Prostate gland (tissue), 2 donors: ENCODE measurements at regions not wholly inside any gene's neighbourhood (a gene's known extent, or its start where the extent isn't known, plus 50 kb on each side); places are given as distances from the start of the nearest gene placed in this dataset.

Experiments used
- DNase-seq: peaks from one replicate; pipeline ENCODE4 v3.0.0-alpha.2; 2019; ENCODE audit warnings: low spot score
- H3K27ac ChIP-seq, 2 donors: fragments of 200-600 bp; sonication (generic); 2 replicates each; pipeline ENCODE4 v1.5.1; 2017 to 2019
- H3K27me3 ChIP-seq: fragments of 200-600 bp; sonication (generic); replicated peaks from 2 replicates; pipeline ENCODE4 v1.5.1; 2019; ENCODE audit not compliant: insufficient read depth
- H3K36me3 ChIP-seq, 2 donors: fragments of 200-600 bp; sonication (generic); 1 replicate in 1 of 2; 2 replicates in 1 of 2; pipeline versions ENCODE4 v1.5.1 to v1.8.1; 2017 to 2019
- H3K4me1 ChIP-seq: fragments of 200-600 bp; sonication (generic); replicated peaks from 2 replicates; pipeline ENCODE4 v1.5.1; 2019
- H3K4me3 ChIP-seq, 2 donors: fragments of 200-600 bp; sonication (generic); 2 replicates each; pipeline ENCODE4 v1.5.1; 2017 to 2019
- H3K9me3 ChIP-seq: fragments of 200-600 bp; sonication (generic); 2 replicates; pipeline ENCODE4 v1.5.1; 2017
- POLR2A ChIP-seq: fragments of 450-650 bp; IDR thresholded peaks from one replicate; pipeline ENCODE4 v1.6.1; 2016; ENCODE audit warnings: antibody characterized with exemption, mild to moderate bottlenecking
- POLR2AphosphoS5 ChIP-seq: sonication (generic); formaldehyde crosslinking; IDR thresholded peaks from one replicate; pipeline ENCODE4 v1.6.1; 2017; ENCODE audit warnings: antibody characterized with exemption
- WGBS: methylation state at CpG from one replicate; pipeline ENCODE4 v1.1.5; 2018; 5-methylcytosine and 5-hydroxymethylcytosine counted together
- intact Hi-C: fragments of 100-400 bp; cut with DNase I; formaldehyde crosslinking; loops from one replicate; pipeline ENCODE4 v1.14.2; 2022
- TF ChIP-seq, protein P1 (sequence below), 4 experiments: fragments of 200-600 bp in 2 of 4; fragments of 450-650 bp in 2 of 4; sonication (generic) in 2 of 4; IDR thresholded peaks; 1 replicate in 3 of 4; 2 replicates in 1 of 4; pipeline ENCODE4 v1.5.1; 2016 to 2019; ENCODE audit warnings: antibody characterized with exemption in 4 of 4, mild to moderate bottlenecking in 2 of 4, moderate library complexity in 2 of 4

DNA sequence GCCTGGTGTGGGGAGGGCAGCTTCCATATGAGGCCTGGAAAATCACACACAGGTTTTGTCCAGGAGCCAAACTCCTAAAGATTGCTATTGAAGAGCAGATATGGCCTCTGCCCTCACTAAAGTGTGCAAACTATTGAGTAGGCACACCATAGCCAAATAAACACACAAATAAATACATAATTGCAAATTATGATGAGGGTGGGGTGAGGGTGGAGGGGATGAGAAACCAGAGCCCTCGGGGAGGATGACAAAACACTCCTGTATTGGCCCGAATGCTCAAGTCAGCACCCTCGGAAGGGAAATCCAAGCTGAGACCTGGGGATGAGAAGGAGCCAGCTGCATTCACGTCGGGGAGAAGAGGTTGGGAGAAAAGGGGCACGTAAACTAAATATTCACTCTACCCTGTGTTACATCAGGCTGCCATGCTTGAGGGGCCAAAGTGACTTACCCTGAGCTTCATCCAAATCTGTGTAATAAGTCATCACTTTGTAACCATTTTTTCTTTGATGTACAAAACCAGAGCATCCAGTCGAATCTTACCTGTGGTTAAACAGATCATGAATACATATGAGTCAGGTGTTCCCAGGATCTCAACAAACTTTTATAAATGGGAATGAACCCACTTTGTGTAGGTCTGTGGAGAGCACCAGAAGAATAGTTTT is 73.9 kb upstream of the PCSK1 start:
- intact Hi-C loops: no loop called here
- WGBS: 71% methylated on average over 7 of the region's 7 CpGs
- TF ChIP-seq, protein P1, sequence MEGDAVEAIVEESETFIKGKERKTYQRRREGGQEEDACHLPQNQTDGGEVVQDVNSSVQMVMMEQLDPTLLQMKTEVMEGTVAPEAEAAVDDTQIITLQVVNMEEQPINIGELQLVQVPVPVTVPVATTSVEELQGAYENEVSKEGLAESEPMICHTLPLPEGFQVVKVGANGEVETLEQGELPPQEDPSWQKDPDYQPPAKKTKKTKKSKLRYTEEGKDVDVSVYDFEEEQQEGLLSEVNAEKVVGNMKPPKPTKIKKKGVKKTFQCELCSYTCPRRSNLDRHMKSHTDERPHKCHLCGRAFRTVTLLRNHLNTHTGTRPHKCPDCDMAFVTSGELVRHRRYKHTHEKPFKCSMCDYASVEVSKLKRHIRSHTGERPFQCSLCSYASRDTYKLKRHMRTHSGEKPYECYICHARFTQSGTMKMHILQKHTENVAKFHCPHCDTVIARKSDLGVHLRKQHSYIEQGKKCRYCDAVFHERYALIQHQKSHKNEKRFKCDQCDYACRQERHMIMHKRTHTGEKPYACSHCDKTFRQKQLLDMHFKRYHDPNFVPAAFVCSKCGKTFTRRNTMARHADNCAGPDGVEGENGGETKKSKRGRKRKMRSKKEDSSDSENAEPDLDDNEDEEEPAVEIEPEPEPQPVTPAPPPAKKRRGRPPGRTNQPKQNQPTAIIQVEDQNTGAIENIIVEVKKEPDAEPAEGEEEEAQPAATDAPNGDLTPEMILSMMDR (IDR thresholded peaks at IDR 0.05): no peak
- TF ChIP-seq POLR2A (no peak), POLR2AphosphoS5 (no peak)
- Histone ChIP-seq H3K36me3 (no peaks in the 10 kb centered on the region), H3K9me3 (no peaks in the 10 kb centered on the region), H3K4me1 (no peaks in the 10 kb centered on the region), H3K27me3 (no peaks in the 10 kb centered on the region), H3K4me3 (no peak overlapping the region), H3K27ac (no peak overlapping the region)
- no peak for DNase-seq

DNA sequence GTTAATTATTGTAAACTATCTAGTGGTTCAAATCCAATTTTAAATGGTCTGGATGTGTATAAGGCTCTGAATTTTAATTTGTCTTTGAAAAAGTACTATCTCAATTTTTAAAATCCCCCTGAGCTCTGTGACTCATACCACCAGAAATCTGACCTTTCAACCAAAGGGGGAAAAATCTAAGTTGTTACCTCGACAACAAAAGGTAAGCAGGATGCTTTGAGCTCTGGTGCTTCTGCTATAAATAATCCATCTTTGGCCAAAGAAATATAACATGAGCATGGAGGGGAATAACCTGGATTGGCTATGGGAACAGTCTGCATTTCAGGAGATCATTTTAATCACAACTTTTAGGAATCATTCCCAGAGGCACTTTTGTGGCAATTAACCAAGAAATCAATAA is 76.3 kb upstream of the PCSK1 start:
- 0% methylated on average over 1 of the region's 1 CpG for WGBS
- no peaks in the 10 kb centered on the region for H3K36me3 ChIP-seq
- no peak overlapping the region for H3K27ac ChIP-seq
- no peaks in the 10 kb centered on the region for H3K27me3 ChIP-seq
- no peaks in the 10 kb centered on the region for H3K9me3 ChIP-seq
- TF ChIP-seq POLR2AphosphoS5: no peak
- TF ChIP-seq, protein P1 (IDR thresholded peaks at IDR 0.05): no peak
- no peak for TF ChIP-seq POLR2A
- intact Hi-C loops: no loop called here
- H3K4me3 ChIP-seq: no peak overlapping the region
- DNase-seq: no peak
- H3K4me1 ChIP-seq: no peaks in the 10 kb centered on the region

DNA sequence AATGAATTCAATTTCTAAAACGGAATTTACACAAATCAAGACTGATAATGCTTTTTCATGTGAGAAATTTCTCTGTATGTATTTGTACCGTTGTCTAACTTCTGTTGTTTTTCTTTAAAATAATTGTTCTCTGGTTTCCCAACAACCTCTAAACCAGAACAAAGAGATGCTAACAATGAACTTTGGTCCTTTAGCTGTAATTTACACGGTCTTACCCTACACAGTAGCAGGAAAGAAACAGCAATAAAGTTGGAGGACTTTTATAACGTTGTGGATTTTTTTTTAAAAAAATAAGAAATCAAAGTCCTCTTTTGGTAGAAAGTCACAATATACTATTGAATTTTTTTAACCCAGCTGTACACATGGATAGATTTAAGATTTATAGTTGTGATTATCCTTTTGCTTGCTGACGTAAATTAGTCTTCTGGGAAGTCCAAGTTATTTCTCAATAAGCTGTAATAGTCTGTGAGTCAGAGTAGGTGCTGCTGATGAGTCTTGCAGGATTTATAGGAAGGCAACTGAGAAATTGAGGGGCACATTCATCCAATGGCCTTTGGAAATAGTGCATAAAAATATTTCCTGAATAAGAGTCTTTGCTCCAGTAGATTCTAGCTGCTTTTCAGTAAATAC is 76.8 kb upstream of the PCSK1 start:
- H3K36me3 ChIP-seq: no peaks in the 10 kb centered on the region
- TF ChIP-seq POLR2A (no peak), POLR2AphosphoS5 (no peak)
- TF ChIP-seq, protein P1 (IDR thresholded peaks at IDR 0.05): no peak
- intact Hi-C loops: no loop called here
- H3K9me3 ChIP-seq: no peaks in the 10 kb centered on the region
- H3K27me3 ChIP-seq: no peaks in the 10 kb centered on the region
- no peak overlapping the region for H3K27ac ChIP-seq
- DNase-seq: no peak
- H3K4me1 ChIP-seq: no peaks in the 10 kb centered on the region
- H3K4me3 ChIP-seq: no peak overlapping the region
- 34% methylated on average over 5 of the region's 5 CpGs for WGBS

DNA sequence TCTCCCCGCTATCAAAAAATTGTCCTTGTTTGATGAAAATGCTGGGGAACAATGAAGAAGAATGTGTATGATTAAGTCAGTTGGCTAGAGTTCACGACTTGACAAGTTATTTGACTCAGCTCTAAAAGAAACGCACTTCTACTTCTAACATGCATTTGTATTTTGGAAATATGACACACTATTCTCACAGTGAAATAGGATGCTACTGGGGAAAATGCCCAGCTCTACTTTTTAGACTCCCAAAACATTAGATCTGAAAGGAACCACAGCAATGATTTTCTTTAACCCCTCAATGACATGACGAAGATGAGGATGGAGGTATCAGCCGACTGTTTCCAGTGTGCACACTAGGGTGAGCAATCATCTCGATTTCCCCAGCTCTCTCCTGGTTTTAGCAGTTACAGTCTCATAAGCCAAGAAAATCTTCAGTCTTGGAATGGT is 83.6 kb upstream of the PCSK1 start:
- Histone ChIP-seq H3K9me3 (no peaks in the 10 kb centered on the region), H3K36me3 (no peaks in the 10 kb centered on the region), H3K4me3 (no peak overlapping the region), H3K4me1 (no peaks in the 10 kb centered on the region), H3K27ac (no peak overlapping the region), H3K27me3 (no peaks in the 10 kb centered on the region)
- no peak for DNase-seq
- TF ChIP-seq, protein P1 (IDR thresholded peaks at IDR 0.05): no peak
- TF ChIP-seq POLR2AphosphoS5 (no peak), POLR2A (no peak)
- intact Hi-C loops: no loop called here
- 57% methylated on average over 6 of the region's 6 CpGs for WGBS

DNA sequence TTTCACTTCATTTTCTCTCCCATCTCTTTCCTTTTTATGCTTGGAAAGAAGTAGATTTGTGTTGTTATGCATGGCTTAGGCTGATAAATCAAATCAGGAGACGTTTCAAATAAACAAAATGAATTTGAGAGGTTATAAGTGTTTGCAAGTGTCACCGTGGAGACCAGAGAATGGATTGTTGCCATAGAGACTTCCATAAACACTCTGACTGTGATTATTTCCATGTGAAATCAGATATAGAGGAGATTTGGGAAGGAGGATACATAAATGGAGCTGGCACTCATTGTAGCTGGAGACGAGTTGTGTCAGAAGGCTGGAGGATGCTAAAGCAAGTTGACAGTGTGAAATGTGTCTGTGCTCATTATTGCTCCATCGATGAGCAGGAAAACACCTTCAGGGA is 84.2 kb upstream of the PCSK1 start:
- Histone ChIP-seq H3K9me3 (no peaks in the 10 kb centered on the region), H3K36me3 (no peaks in the 10 kb centered on the region), H3K4me3 (no peak overlapping the region), H3K27me3 (no peaks in the 10 kb centered on the region), H3K27ac (no peak overlapping the region), H3K4me1 (no peaks in the 10 kb centered on the region)
- no peak for DNase-seq
- WGBS: 35% methylated on average over 4 of the region's 4 CpGs
- intact Hi-C loops: no loop called here
- TF ChIP-seq, protein P1 (IDR thresholded peaks at IDR 0.05): no peak
- no peak for TF ChIP-seq POLR2A
- no peak for TF ChIP-seq POLR2AphosphoS5
